GM21576 (cell line): ENCODE measurements at regions not wholly inside any gene's neighbourhood (a gene's known extent, or its start where the extent isn't known, plus 50 kb on each side); places are given as distances from the start of the nearest gene placed in this dataset.
"Not testable (repeated sequence)": the region's sequence is repeated elsewhere in the genome, so short reads cannot be mapped to it uniquely, and the experiment has no call there.

Experiments used
- ATAC-seq: cut with Tn5 transposase; IDR thresholded peaks from one replicate; pipeline ENCODE4 v1.9.1; 2021; ENCODE audit warnings: mild to moderate bottlenecking, moderate library complexity; ENCODE audit not compliant: unreplicated experiment

DNA sequence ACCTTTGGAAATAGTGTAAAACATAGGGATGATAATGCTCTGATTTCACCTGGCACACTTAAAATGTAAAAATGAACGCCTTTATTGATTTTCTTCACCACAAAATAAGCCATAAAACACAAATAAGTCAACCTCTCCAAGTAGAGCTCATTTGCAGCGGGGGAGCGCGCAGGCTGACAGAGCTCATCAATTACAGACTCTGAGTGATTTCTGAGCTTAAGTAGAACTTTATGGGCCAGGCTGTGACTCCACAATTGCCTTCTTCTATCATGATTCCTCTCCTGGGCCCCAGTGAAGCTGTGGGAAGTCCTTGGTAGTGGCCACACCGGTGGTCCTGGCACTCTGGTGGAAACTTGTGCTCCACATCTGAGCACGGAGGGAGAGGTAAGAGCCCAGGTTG lies 789.0 kb upstream of the RAB6C start:
- ATAC-seq: no peak

DNA sequence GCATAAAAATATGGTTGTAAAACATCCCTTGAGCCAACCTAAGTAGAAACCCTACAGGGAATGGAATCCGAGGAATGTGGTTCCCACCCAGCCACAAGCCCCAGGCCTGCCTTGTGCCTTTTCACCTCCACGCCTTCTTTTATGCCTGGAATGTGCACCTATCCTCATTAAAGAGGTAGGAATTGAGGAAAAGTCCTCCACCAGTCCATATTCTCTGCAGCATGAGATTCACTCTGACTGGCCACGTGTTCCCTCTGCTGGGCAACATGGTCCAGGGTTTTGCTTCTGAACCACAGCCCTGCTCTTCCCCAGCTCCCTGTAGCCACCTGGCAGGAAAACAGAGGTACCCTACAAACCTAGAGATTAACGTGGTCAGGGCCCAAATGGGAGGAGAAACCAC lies 787.9 kb upstream of the RAB6C start:
- ATAC-seq: no peak

GRCh38 chr2:129192117-129192516 lies 787.3 kb upstream of the RAB6C start:
- no peak for ATAC-seq

DNA sequence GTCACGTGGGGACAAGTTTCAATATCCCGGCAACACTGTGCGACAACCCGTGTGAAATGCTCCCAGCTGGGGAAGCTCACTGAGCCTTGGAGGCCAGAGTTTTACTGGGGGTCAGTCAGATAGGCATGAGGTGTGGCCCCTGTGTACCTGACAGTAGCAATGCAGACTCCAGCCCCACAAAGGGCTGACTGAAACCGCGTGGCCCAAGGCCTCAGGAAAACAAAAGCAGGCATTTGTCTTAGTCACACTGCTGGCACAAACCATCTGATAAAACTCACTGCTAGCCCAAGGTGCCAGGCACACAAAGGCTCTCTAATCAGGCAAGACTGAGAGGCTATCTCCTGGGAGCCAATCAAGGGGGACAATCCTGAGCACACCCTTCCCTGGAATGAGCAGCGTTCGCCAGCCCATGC lies 786.6 kb upstream of the RAB6C start:
- no peak for ATAC-seq

GRCh38 chr2:129193961-129194360 lies 785.5 kb upstream of the RAB6C start:
- no peak for ATAC-seq

- no peak for ATAC-seq
These were observed 780.0 kb upstream of the RAB6C start for GRCh38 chr2:129199501-129199900.

DNA sequence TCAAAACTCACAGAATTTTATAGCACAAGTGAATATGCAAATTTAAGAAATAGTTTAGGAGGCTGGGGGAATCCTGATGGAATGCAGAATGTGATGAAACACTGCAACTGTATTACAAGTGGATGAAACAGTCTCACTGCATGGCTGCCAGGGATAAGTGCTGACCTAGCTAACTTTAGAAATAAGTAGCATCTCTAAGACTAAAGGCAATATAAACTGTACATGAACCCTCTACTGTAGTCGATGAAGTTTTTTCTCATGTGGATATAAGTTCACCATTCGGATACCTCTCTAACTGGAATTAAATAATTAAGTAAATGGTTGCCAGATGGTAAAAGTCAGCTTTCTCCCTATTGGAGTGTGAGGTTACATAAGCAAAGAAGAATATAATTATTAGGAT lies 777.8 kb upstream of the RAB6C start:
- no peak for ATAC-seq

DNA sequence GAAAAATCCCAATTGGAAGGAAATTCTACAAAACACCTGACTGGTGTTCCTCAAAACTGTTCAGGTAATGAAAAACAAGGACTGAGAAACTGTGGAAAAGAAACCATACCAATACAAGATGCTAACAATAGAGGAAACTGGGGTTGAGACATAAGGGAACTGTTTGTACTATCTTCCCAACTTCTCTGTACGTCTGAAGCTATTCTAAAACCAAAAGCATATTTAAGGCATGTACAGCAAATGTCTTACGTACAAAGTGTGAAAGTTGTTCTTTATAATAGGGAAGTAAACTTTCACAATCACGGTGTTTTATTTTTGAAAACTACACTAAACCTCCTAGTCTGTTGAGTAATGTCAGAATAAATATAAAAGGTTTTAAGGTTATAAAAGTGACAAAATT lies 776.1 kb upstream of the RAB6C start:
- no peak for ATAC-seq

GRCh38 chr2:129204581-129204980 lies 774.9 kb upstream of the RAB6C start:
- ATAC-seq: not testable (repeated sequence)

DNA sequence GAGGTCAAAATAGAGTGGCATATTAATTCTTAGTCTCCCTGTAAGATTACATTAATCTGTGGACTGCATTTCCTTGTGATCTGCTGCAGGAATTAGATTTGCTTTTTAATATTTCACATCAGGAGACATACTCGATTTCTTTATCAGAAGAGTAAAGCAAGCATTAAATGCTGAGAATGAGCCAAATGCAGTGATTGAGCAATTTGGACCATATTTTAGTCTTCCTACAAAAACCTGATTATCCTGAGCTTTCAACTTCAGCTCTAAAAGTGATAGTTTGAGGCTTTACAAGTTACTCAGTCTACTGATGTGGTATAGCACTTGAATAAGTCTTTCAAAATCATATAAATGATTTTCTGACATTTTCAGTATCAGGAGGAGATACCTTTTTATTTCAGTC lies 774.3 kb upstream of the RAB6C start:
- no peak for ATAC-seq

DNA sequence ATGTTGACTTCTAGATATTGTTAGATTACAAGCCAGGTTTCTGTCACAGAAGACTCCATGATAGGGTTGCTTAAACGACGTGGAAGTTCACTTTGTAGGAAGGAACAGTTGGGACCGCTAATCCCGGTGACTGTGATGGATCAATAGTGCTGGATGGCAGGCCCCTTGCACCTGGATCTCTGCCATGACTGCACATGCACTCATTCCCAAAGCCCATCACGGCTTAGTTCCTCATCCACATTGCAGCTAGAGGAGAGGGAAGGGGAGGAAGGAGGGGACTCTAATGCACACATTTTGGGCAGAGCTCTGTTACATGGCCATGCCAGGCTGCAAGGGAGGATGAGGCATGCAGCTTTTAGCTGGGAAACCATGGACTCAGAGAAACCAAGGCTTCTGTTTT lies 773.7 kb upstream of the RAB6C start:
- ATAC-seq: no peak

GRCh38 chr2:129212299-129212958 lies 767.0 kb upstream of the RAB6C start:
- no peak for ATAC-seq

DNA sequence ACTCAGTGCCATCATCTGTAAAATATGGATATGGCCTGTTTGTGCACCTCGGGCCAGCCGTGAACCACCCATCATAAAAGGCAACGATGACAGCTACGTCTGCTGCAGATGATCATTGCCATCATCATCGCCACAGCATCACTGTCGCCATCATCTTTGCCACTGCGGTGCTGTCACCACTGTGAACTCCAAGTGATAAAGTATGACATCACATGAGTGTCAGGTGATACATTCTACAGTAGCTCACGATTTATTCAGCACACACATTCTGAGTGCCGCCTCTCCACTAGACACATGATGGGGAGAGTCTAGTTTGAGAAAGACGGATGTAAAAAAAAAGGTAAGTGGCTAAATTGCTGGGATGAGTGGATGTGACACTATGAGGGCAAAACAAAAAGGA lies 755.4 kb upstream of the RAB6C start:
- ATAC-seq: no peak

DNA sequence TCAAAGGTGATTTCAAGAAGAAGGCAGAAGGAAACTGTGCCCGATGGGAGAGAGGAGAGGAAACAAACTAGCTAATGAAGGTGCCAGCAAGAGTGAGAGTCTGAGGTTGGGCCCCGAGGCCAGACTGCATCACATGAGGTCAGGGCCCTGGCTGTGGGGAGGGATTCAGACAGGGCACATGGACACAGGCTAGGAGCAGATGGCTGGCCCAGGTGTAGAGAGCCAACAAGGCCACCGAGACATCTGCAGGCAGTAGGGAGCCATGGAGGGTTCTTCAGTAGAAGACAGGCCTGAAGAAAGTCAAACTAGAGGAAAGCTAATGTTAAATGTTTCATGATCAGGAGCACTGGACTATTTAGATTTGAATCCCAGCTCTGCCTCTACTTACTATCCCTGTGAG lies 755.0 kb upstream of the RAB6C start:
- ATAC-seq: no peak

- no peak for ATAC-seq
These were observed 750.3 kb upstream of the RAB6C start for GRCh38 chr2:129229196-129229595.

DNA sequence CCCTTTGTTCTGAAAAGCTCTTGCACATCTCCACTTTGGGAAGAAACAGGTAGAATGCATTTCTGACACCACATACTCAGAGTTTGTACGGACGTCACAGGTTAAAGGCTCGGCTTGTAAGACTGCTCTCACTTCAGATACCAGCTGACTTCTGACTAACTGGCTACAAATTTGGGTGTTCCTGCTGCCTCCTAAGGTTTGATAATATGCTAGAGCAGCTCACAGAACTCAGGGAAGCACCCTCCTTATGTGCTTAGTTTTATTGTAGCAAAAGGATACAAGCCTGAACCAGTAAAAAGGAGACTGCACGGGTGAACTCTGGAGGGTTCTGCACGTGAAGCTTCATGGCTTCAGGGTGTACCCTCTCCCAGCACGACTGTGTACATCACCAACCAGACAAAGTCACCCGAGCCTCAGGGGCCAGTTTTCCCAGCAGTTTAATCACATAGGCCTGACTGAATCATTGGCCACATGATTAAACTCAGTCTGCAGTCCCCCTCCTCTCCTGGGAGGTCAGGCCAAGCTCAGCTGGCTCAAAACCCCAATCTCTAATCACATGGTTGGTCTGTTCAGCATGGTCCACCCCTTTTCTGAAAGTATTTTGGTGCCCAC lies 749.5 kb upstream of the RAB6C start:
- no peak for ATAC-seq

DNA sequence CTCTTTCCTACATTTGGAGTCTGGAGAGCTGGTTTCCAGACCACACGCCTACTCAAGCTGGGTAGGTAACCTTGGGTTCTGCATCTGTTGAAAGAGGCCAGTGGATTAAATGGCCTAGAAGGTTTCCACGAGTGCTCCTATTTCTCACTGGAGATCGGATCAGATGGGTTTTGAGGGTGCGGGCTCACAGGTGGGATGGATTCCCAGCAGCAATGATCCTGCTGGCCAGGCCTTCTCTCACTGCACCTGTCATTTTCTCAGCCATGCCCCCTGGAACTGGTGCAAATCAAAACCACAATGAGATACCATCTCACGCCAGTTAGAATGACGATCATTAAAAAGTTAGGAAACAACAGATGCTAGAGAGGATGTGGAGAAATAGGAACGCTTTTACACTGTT lies 747.5 kb upstream of the RAB6C start:
- ATAC-seq: no peak

GRCh38 chr2:129233166-129233565 lies 746.3 kb upstream of the RAB6C start:
- ATAC-seq: no peak

GRCh38 chr2:129233751-129234406 lies 745.6 kb upstream of the RAB6C start:
- ATAC-seq: no peak

GRCh38 chr2:129236601-129237000 lies 742.9 kb upstream of the RAB6C start:
- no peak for ATAC-seq

- ATAC-seq: no peak
These were observed 741.3 kb upstream of the RAB6C start for GRCh38 chr2:129237966-129238725.

GRCh38 chr2:129239141-129239540 lies 740.3 kb upstream of the RAB6C start:
- no peak for ATAC-seq
